22Rv1 (cell line): ENCODE measurements at regions not wholly inside any gene's neighbourhood (a gene's known extent, or its start where the extent isn't known, plus 50 kb on each side); places are given as distances from the start of the nearest gene placed in this dataset.

Experiments used
- H3K27ac ChIP-seq: fragments of 450-650 bp; 2 replicates; pipeline ENCODE4 v1.5.1; 2017
- ZFX ChIP-seq: fragments of 450-650 bp; IDR thresholded peaks from 2 replicates; pipeline ENCODE4 v1.6.1; 2017; ENCODE audit warnings: antibody characterized with exemption, borderline replicate concordance
- TF ChIP-seq, protein P1 (sequence below): fragments of 450-650 bp; IDR thresholded peaks from 2 replicates; pipeline ENCODE4 v1.5.1; 2017; ENCODE audit warnings: mild to moderate bottlenecking

DNA sequence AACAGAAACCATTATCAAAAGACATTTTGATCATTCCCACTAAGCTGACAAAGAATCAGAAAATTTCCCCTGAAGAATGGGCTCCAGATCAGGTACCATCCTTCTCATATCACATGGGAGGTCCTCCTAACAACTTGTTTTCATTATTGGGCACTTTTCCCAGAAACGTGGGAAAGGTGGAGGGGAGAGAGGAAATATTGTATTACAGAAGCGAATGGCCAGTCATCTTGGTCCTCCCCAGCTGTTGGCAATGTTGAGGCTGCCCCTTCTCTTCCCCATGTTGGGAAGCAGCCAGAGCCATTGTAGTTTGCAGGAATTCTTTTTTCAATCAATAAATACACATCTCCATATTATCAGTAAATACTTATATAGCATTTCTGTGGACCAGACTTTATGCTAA lies 126.2 kb upstream of the ZNF608 start:
- H3K27ac ChIP-seq, result no peak overlapping the region
- TF ChIP-seq, protein P1, sequence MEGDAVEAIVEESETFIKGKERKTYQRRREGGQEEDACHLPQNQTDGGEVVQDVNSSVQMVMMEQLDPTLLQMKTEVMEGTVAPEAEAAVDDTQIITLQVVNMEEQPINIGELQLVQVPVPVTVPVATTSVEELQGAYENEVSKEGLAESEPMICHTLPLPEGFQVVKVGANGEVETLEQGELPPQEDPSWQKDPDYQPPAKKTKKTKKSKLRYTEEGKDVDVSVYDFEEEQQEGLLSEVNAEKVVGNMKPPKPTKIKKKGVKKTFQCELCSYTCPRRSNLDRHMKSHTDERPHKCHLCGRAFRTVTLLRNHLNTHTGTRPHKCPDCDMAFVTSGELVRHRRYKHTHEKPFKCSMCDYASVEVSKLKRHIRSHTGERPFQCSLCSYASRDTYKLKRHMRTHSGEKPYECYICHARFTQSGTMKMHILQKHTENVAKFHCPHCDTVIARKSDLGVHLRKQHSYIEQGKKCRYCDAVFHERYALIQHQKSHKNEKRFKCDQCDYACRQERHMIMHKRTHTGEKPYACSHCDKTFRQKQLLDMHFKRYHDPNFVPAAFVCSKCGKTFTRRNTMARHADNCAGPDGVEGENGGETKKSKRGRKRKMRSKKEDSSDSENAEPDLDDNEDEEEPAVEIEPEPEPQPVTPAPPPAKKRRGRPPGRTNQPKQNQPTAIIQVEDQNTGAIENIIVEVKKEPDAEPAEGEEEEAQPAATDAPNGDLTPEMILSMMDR, result no peak
- TF ChIP-seq ZFX, result no peak

DNA sequence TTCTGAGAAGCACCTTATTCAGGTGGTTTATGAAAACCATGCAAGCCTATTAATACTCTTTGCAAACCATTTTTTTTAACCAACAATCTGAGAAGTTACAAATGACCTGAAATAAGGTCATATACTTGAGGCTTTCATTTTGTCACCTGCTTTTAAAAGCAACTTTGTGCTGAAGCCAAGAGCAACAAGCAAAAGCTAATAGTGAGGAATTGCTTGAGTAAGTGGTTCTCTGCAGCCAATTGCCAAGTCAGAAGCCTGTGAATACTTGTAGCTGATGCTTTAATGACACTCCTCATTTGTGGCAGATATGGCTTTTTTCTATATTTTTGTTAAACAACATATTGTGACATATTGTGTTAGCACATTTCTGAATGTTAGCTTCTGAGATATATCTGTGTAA lies 126.7 kb upstream of the ZNF608 start:
- H3K27ac ChIP-seq, result no peak overlapping the region
- no peak for TF ChIP-seq ZFX
- TF ChIP-seq, protein P1, result no peak

DNA sequence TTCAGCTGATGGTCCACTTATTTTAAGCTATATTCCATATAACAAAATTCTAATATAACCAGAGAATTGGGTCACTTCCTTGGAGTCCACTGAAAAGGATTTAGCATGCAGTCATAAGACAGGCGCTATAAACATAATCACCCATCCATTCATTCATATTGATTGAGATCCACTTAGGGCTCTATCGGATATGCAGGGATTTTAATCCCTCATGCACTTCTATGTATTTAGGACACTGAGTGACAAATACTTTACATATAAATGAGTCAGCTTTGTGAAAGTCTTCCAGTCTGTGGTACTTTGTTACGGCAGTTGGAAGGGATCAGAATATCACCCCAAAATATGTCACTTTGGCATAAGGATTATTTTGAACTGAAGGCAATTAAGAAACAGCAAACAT lies 127.3 kb upstream of the ZNF608 start:
- no peak overlapping the region for H3K27ac ChIP-seq
- TF ChIP-seq, protein P1, result no peak
- TF ChIP-seq ZFX, result no peak

DNA sequence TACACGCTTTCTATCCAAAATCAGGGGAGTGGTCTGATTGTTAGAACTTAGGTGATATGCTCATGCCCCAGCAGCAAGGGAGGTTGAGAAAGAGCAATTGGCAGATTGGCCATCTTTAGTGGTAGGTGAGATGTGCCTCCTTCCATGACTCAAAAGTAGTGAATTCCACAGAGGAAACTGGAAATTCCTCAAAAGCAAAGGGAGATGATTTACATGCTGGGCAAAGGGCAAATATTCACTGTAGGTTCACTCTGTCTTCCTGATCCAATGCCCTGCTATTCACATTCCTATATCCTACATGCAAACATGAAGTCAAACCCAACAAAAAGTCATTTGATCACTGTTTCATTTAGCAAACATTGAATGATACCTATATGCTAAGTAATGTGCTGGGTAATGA lies 130.1 kb upstream of the ZNF608 start:
- no peak overlapping the region for H3K27ac ChIP-seq
- TF ChIP-seq, protein P1, result no peak
- no peak for TF ChIP-seq ZFX

DNA sequence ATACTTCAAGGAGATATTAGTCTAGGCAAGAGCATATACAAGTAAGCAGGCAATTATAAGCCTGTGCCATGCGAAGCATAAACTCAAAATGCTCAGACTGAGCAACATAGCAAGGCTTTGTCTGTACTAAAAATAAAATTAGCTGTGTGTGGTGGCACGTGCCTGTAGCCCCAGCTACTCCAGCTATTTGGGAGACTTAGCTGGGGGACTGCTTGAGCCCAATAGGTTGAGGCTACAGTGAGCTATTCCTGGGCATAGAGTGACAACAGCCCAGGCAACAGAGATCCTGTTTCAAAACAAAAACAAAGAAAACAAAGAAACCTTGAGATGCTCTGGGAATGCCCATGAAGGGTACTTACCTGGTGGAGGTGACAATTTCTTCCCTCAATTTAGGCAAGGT lies 130.5 kb upstream of the ZNF608 start:
- TF ChIP-seq ZFX, result no peak
- TF ChIP-seq, protein P1, result no peak
- no peak overlapping the region for H3K27ac ChIP-seq

DNA sequence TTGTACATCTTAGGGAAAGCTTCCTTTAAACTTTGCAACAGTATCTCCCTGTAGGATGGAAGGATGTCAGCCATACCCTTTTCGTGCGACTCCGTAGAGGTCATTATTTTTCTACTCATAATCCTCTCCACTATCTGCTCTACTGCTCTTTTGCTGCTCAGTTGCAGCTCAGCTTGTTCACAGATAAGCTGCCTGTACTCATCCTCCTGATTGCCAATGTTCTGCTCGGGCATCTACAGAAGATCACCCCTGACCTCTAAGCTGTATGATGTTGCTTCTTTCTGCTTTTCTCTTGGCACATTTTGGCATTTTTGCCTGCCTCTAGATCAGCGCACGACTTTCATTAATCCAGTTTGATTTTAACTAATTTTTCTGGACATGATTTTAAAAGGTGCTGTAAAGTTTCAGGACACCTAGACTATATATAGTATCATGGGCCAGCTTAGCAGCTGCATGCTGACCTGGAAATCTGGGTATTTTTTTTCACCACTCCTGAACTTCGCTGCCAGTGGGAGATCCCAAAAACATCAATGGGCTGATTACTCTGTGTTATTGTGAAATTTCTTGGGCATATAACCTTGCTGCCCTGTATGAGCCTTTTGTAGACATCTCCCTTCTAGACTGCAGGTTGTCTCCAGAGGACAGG lies 131.2 kb upstream of the ZNF608 start:
- no peak for TF ChIP-seq ZFX
- TF ChIP-seq, protein P1, result no peak

DNA sequence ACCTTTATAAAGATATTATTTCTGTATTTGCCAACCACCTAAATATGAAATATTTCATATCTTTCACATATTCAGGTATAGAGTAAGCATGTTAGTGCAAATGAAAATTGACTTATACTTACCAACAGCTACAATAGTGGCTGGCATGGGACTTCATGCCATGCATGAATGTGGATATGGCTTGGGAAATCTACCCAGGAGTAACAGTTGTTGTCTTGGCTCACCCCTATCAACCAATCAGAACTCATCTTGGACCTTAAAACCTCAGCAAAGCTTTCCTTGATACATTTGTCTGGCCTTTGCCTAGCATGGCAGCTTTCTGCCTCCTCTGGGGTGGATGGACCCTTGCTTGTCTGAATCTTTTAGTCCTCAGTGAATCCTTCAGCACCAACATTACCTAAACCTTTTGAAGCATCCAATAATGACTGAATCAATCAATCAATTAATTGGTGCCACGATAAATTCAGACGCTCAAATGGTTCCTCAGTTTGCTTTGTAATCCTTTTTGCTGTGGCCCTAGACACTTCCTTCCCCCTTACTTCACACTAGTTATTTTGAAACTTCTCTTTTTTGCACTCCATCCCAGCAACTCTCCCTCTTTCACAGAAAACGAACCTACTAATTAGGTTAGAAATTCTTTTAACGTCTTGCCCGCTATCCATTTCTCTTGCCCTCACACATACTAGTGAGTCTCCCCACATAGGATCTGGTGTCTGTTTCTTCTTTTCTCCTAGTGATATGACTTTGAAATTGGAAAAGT lies 132.3 kb upstream of the ZNF608 start:
- TF ChIP-seq, protein P1, result no peak
- TF ChIP-seq ZFX, result no peak
- H3K27ac ChIP-seq, result no peak overlapping the region

More for the DNA sequence above, 131.2 kb upstream of the ZNF608 start:
- no peak overlapping the region for H3K27ac ChIP-seq
